H9 (cell line): ENCODE measurements at regions not wholly inside any gene's neighbourhood (a gene's known extent, or its start where the extent isn't known, plus 50 kb on each side); places are given as distances from the start of the nearest gene placed in this dataset.

Experiments
- DNase-seq: peaks from one replicate; pipeline ENCODE4 v3.0.0-alpha.2; 2017
- H2AFZ ChIP-seq: one replicate; pipeline ENCODE4 v1.6.1; 2013; ENCODE audit warnings: mild to moderate bottlenecking, low read length, control low read depth, moderate library complexity
- H2AK5ac ChIP-seq: 2 replicates; pipeline ENCODE4 v1.6.1; 2013; ENCODE audit warnings: low read length, control low read depth, mixed read lengths; ENCODE audit not compliant: insufficient read length
- H2BK120ac ChIP-seq: one replicate; pipeline ENCODE4 v1.6.1; 2013; ENCODE audit warnings: low read depth, mild to moderate bottlenecking, low read length, control low read depth, inconsistent platforms; ENCODE audit not compliant: poor library complexity, severe bottlenecking
- H2BK12ac ChIP-seq: 2 replicates; pipeline ENCODE4 v1.6.1; 2013; ENCODE audit warnings: low read length, control low read depth, mixed read lengths, low read depth; ENCODE audit not compliant: insufficient read length
- H2BK15ac ChIP-seq: 2 replicates; pipeline ENCODE4 v1.6.1; 2013; ENCODE audit warnings: low read depth, low read length, control low read depth
- H2BK20ac ChIP-seq: one replicate; pipeline ENCODE4 v1.6.1; 2013; ENCODE audit warnings: low read depth, mild to moderate bottlenecking, low read length, control low read depth, inconsistent platforms; ENCODE audit not compliant: poor library complexity, severe bottlenecking
- H2BK5ac ChIP-seq: 2 replicates; pipeline ENCODE4 v1.6.1; 2013; ENCODE audit warnings: low read length, control low read depth, mixed read lengths; ENCODE audit not compliant: insufficient read length
- H3K14ac ChIP-seq: 2 replicates; pipeline ENCODE4 v1.6.1; 2013; ENCODE audit warnings: low read length, control low read depth; ENCODE audit not compliant: insufficient read depth
- H3K18ac ChIP-seq: 2 replicates; pipeline ENCODE4 v1.6.1; 2013; ENCODE audit warnings: low read depth, mild to moderate bottlenecking, mixed read lengths, low read length, control low read depth; ENCODE audit not compliant: insufficient read length
- H3K23ac ChIP-seq: 2 replicates; pipeline ENCODE4 v1.6.1; 2013; ENCODE audit warnings: low read length, control low read depth, mixed read lengths, low read depth; ENCODE audit not compliant: insufficient read length
- H3K23me2 ChIP-seq: 2 replicates; pipeline ENCODE4 v1.6.1; 2013; ENCODE audit warnings: low read depth, mild to moderate bottlenecking, mixed read lengths, low read length, control low read depth; ENCODE audit not compliant: insufficient read length, poor library complexity, severe bottlenecking
- H3K27ac ChIP-seq: 2 replicates; pipeline ENCODE4 v1.5.1; 2013; ENCODE audit warnings: low read length, control low read depth, mixed read lengths, low read depth; ENCODE audit not compliant: insufficient read length
- H3K27me3 ChIP-seq: 2 replicates; pipeline ENCODE4 v1.6.1; 2013; ENCODE audit warnings: low read length, control low read depth, inconsistent platforms; ENCODE audit not compliant: insufficient read depth
- H3K4ac ChIP-seq: 2 replicates; pipeline ENCODE4 v1.6.1; 2013; ENCODE audit warnings: low read depth, mild to moderate bottlenecking, control low read depth, inconsistent platforms, low read length, moderate library complexity
- H3K4me1 ChIP-seq: 2 replicates; pipeline ENCODE4 v1.6.1; 2013; ENCODE audit warnings: low read length, control low read depth, inconsistent platforms; ENCODE audit not compliant: insufficient read depth
- H3K4me2 ChIP-seq: 2 replicates; pipeline ENCODE4 v1.6.1; 2013; ENCODE audit warnings: low read length, control low read depth, mixed read lengths; ENCODE audit not compliant: insufficient read length, insufficient read depth
- H3K56ac ChIP-seq: 2 replicates; pipeline ENCODE4 v1.6.1; 2013; ENCODE audit warnings: low read depth, mild to moderate bottlenecking, mixed read lengths, low read length, control low read depth; ENCODE audit not compliant: insufficient read length
- H3K79me1 ChIP-seq: 2 replicates; pipeline ENCODE4 v1.6.1; 2013; ENCODE audit warnings: low read depth, mild to moderate bottlenecking, moderate library complexity, low read length, control low read depth, inconsistent platforms; ENCODE audit not compliant: insufficient read depth, poor library complexity, severe bottlenecking
- H3K79me2 ChIP-seq: 2 replicates; pipeline ENCODE4 v1.6.1; 2013; ENCODE audit warnings: low read length, control low read depth, inconsistent platforms; ENCODE audit not compliant: insufficient read depth
- H3K9ac ChIP-seq: 2 replicates; pipeline ENCODE4 v1.6.1; 2013; ENCODE audit warnings: low read length, control low read depth, mixed read lengths; ENCODE audit not compliant: insufficient read length; ENCODE audit errors: extremely low read depth
- H3K9me3 ChIP-seq: one replicate; pipeline ENCODE4 v1.6.1; 2013; ENCODE audit warnings: low read depth, low read length, inconsistent platforms; ENCODE audit not compliant: control insufficient read depth
- H3T11ph ChIP-seq: one replicate; pipeline ENCODE4 v1.6.1; 2013; ENCODE audit warnings: mild to moderate bottlenecking, low read length, control low read depth, inconsistent platforms
- H4K20me1 ChIP-seq: one replicate; pipeline ENCODE4 v1.6.1; 2013; ENCODE audit not compliant: control insufficient read depth, insufficient read length, insufficient read depth
- H4K5ac ChIP-seq: 2 replicates; pipeline ENCODE4 v1.6.1; 2013; ENCODE audit warnings: low read depth, mild to moderate bottlenecking, mixed read lengths, low read length, control low read depth; ENCODE audit not compliant: insufficient read length
- H4K8ac ChIP-seq: replicated peaks from 2 replicates; pipeline ENCODE4 v1.6.1; 2013; ENCODE audit warnings: low read length, control low read depth, mixed read lengths, low read depth; ENCODE audit not compliant: insufficient read length
- H4K91ac ChIP-seq: 2 replicates; pipeline ENCODE4 v1.6.1; 2013; ENCODE audit warnings: low read depth, mild to moderate bottlenecking, moderate library complexity, mixed read lengths, low read length, control low read depth; ENCODE audit not compliant: insufficient read length
- H3K27ac Mint-ChIP-seq, 3 experiments: 2 replicates in 2 of 3; 3 replicates in 1 of 3; pipeline ENCODE4 v1.8.0; 2020 to 2021; ENCODE audit warnings: mixed read lengths in 3 of 3, mild to moderate bottlenecking in 1 of 3, moderate library complexity in 1 of 3
- H3K27me3 Mint-ChIP-seq: 2 replicates; pipeline ENCODE4 v1.8.0; 2021; ENCODE audit warnings: low read depth, mild to moderate bottlenecking, moderate library complexity, mixed read lengths
- H3K36me3 Mint-ChIP-seq, 3 experiments: 2 replicates in 2 of 3; 3 replicates in 1 of 3; pipeline ENCODE4 v1.8.0; 2020 to 2021; ENCODE audit warnings: low read depth in 3 of 3, mixed read lengths in 3 of 3; ENCODE audit not compliant: insufficient read depth in 1 of 3
- H3K4me1 Mint-ChIP-seq, 2 experiments: 2 replicates each; pipeline ENCODE4 v1.8.0; 2020; ENCODE audit warnings: mixed read lengths in 2 of 2
- H3K4me3 Mint-ChIP-seq, 2 experiments: 2 replicates in 1 of 2; 3 replicates in 1 of 2; pipeline ENCODE4 v1.8.0; 2020 to 2021; ENCODE audit warnings: mild to moderate bottlenecking in 2 of 2, mixed read lengths in 2 of 2, moderate library complexity in 1 of 2
- H3K9me3 Mint-ChIP-seq, 2 experiments: 2 replicates in 1 of 2; 3 replicates in 1 of 2; pipeline ENCODE4 v1.8.0; 2020; ENCODE audit warnings: mild to moderate bottlenecking in 2 of 2, mixed read lengths in 2 of 2, moderate library complexity in 1 of 2
- CTCF ChIP-seq: fragments of 200-600 bp; sonication (generic); conservative IDR thresholded peaks from 3 replicates; pipeline ENCODE4 v1.8.0; 2021; ENCODE audit warnings: antibody characterized with exemption, mild to moderate bottlenecking
- WGBS: extraction: QIAGEN DNeasy Blood & Tissue Kit; methylation state at CpG from one replicate; pipeline ENCODE4 v1.1.7; 2013; ENCODE audit warnings: missing lambda C conversion rate, low lambda C conversion rate, mixed read lengths; ENCODE audit not compliant: insufficient read length; ENCODE audit errors: extremely low coverage; 5-methylcytosine and 5-hydroxymethylcytosine counted together

GRCh38 chrX:42398967-42399631 lies 378.9 kb downstream of the PPP1R2C start:
- no peak overlapping the region for H3K27ac Mint-ChIP-seq

More at GRCh38 chrX:42398967-42399631, 378.9 kb downstream of the PPP1R2C start:
- Histone ChIP-seq H2BK15ac (no peak overlapping the region), H2AK5ac (no peak overlapping the region), H3T11ph (no peak overlapping the region), H4K5ac (no peak overlapping the region), H3K9ac (no peak overlapping the region), H3K4ac (no peak overlapping the region), H3K4me2 (no peak overlapping the region), H4K91ac (no peak overlapping the region), H3K27ac (no peak overlapping the region), H3K27me3 (no peaks in the 10 kb centered on the region), H2AFZ (no peak overlapping the region), H3K23ac (no peak overlapping the region), H3K14ac (no peak overlapping the region), H3K79me2 (no peaks in the 10 kb centered on the region), H3K79me1 (no peaks in the 10 kb centered on the region), H4K20me1 (no peaks in the 10 kb centered on the region), H4K8ac (no peak overlapping the region), H2BK120ac (no peak overlapping the region), H2BK12ac (no peak overlapping the region), H3K18ac (no peak overlapping the region), H3K9me3 (no peaks in the 10 kb centered on the region), H3K4me1 (no peaks in the 10 kb centered on the region; the same call in 1 of the 2 replicates), H3K56ac (no peak overlapping the region), H2BK20ac (no peak overlapping the region), H2BK5ac (no peak overlapping the region), H3K23me2 (no peaks in the 10 kb centered on the region)
- WGBS: no CpG with 5 or more reads among the region's 8 CpGs
- no peak overlapping the region for H3K4me3 Mint-ChIP-seq
- peaks cover 0 to 11% (median 4%) of the 10 kb centered on the region in 3 experiments; a peak in 2 of 7 replicates for H3K36me3 Mint-ChIP-seq
- peaks cover 0 to 3% of the 10 kb centered on the region in 2 experiments; a peak in 1 of 4 replicates for H3K4me1 Mint-ChIP-seq
- H3K9me3 Mint-ChIP-seq: peaks cover 0 to 52% of the 10 kb centered on the region in 2 experiments; a peak in 3 of 5 replicates
- TF ChIP-seq CTCF: no peak
- H3K27me3 Mint-ChIP-seq: no peaks in the 10 kb centered on the region
- no peak for DNase-seq
